ENCODE measurements at regions not wholly inside any gene's neighbourhood (a gene's known extent, or its start where the extent isn't known, plus 50 kb on each side); places are given as distances from the start of the nearest gene placed in this dataset.

DNA sequence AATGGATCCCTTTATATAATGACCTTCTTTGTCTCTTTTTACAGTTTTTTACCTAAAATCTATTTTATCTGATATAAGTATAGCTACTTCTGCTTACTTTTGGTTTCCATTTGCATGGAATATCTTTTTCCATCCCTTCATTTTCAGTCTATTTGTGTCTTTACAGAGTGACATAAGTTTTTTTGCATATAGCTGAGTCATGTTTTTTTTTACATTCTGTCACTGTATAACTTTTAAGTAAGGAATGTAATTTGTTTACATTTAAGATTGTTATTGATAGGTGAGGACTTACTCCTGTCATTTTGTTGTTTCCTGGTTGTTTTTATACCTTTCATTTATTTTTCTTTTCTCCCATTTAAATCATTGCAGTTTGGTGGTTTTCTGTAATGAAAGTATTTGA, 402.7 kb upstream of the ADGRL2 start:
- no peak for TF ChIP-seq EZH2 (optimal IDR thresholded peaks at IDR 0.05; ENCODE audit: low read depth, low read length)
- TF ChIP-seq, protein P1, sequence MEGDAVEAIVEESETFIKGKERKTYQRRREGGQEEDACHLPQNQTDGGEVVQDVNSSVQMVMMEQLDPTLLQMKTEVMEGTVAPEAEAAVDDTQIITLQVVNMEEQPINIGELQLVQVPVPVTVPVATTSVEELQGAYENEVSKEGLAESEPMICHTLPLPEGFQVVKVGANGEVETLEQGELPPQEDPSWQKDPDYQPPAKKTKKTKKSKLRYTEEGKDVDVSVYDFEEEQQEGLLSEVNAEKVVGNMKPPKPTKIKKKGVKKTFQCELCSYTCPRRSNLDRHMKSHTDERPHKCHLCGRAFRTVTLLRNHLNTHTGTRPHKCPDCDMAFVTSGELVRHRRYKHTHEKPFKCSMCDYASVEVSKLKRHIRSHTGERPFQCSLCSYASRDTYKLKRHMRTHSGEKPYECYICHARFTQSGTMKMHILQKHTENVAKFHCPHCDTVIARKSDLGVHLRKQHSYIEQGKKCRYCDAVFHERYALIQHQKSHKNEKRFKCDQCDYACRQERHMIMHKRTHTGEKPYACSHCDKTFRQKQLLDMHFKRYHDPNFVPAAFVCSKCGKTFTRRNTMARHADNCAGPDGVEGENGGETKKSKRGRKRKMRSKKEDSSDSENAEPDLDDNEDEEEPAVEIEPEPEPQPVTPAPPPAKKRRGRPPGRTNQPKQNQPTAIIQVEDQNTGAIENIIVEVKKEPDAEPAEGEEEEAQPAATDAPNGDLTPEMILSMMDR (IDR thresholded peaks at IDR 0.05; ENCODE audit: low read length) = no peak

Data from MM.1S (cell line).